T-helper 2 cell treated with Interferon-gamma antibody and Interleukin-4, amounts not matched to agents 5 μg/mL and 100 μg/mL, for 36 hours (primary cell): ENCODE measurements at regions not wholly inside any gene's neighbourhood (a gene's known extent, or its start where the extent isn't known, plus 50 kb on each side); places are given as distances from the start of the nearest gene placed in this dataset.

ENCODE experiments used
- DNase-seq: peaks from one replicate; pipeline ENCODE4 v3.0.0; 2021; ENCODE audit warnings: low spot score
- H3K27ac Mint-ChIP-seq: one replicate; pipeline ENCODE4 v1.8.0; 2021; ENCODE audit warnings: mild to moderate bottlenecking, mixed read lengths
- H3K27me3 Mint-ChIP-seq: one replicate; pipeline ENCODE4 v1.8.0; 2021; ENCODE audit warnings: low read depth, mixed read lengths
- H3K36me3 Mint-ChIP-seq: one replicate; pipeline ENCODE4 v1.8.0; 2021; ENCODE audit warnings: low read depth, mixed read lengths
- H3K4me1 Mint-ChIP-seq: one replicate; pipeline ENCODE4 v1.8.0; 2021; ENCODE audit warnings: low read depth, mixed read lengths
- H3K4me3 Mint-ChIP-seq: one replicate; pipeline ENCODE4 v1.8.0; 2022; ENCODE audit warnings: mild to moderate bottlenecking, moderate library complexity, mixed read lengths
- H3K9me3 Mint-ChIP-seq: one replicate; pipeline ENCODE4 v1.8.0; 2021; ENCODE audit warnings: mixed read lengths

- H3K9me3 Mint-ChIP-seq: no peaks in the 10 kb centered on the region
- no peaks in the 10 kb centered on the region for H3K36me3 Mint-ChIP-seq
- DNase-seq: no peak
- no peak overlapping the region for H3K27ac Mint-ChIP-seq
- no peaks in the 10 kb centered on the region for H3K4me1 Mint-ChIP-seq
- no peak overlapping the region for H3K4me3 Mint-ChIP-seq
- H3K27me3 Mint-ChIP-seq: no peaks in the 10 kb centered on the region
These were observed 1117.7 kb downstream of the BRD1 start for GRCh38 chr22:48709976-48710375.

GRCh38 chr22:48709453-48709852 is 1118.2 kb downstream of the BRD1 start:
- no peak for DNase-seq
- no peaks in the 10 kb centered on the region for H3K36me3 Mint-ChIP-seq
- H3K9me3 Mint-ChIP-seq: no peaks in the 10 kb centered on the region
- no peak overlapping the region for H3K27ac Mint-ChIP-seq
- no peak overlapping the region for H3K4me3 Mint-ChIP-seq
- H3K4me1 Mint-ChIP-seq: no peaks in the 10 kb centered on the region
- no peaks in the 10 kb centered on the region for H3K27me3 Mint-ChIP-seq

- Mint-ChIP-seq H3K27ac (no peak overlapping the region), H3K4me3 (no peak overlapping the region), H3K36me3 (no peaks in the 10 kb centered on the region), H3K9me3 (no peaks in the 10 kb centered on the region), H3K4me1 (no peaks in the 10 kb centered on the region), H3K27me3 (no peaks in the 10 kb centered on the region)
- DNase-seq: no peak
These were observed 1119.0 kb downstream of the BRD1 start for GRCh38 chr22:48708558-48709245.

GRCh38 chr22:48707763-48708557 is 1119.7 kb downstream of the BRD1 start:
- H3K4me3 Mint-ChIP-seq: no peak overlapping the region
- no peaks in the 10 kb centered on the region for H3K27me3 Mint-ChIP-seq
- H3K27ac Mint-ChIP-seq: no peak overlapping the region
- DNase-seq: no peak
- H3K9me3 Mint-ChIP-seq: no peaks in the 10 kb centered on the region
- no peaks in the 10 kb centered on the region for H3K36me3 Mint-ChIP-seq
- H3K4me1 Mint-ChIP-seq: no peaks in the 10 kb centered on the region

- H3K4me3 Mint-ChIP-seq: no peak overlapping the region
These were observed 1120.5 kb downstream of the BRD1 start for GRCh38 chr22:48706934-48707762.

GRCh38 chr22:48705917-48706605 is 1121.6 kb downstream of the BRD1 start:
- Mint-ChIP-seq H3K9me3 (no peaks in the 10 kb centered on the region), H3K27ac (no peak overlapping the region), H3K36me3 (no peaks in the 10 kb centered on the region), H3K4me3 (no peak overlapping the region), H3K4me1 (no peaks in the 10 kb centered on the region), H3K27me3 (no peaks in the 10 kb centered on the region)
- no peak for DNase-seq

More at GRCh38 chr22:48706934-48707762, 1120.5 kb downstream of the BRD1 start:
- no peaks in the 10 kb centered on the region for H3K4me1 Mint-ChIP-seq
- no peak overlapping the region for H3K27ac Mint-ChIP-seq
- H3K9me3 Mint-ChIP-seq: no peaks in the 10 kb centered on the region
- no peaks in the 10 kb centered on the region for H3K27me3 Mint-ChIP-seq
- H3K36me3 Mint-ChIP-seq: no peaks in the 10 kb centered on the region
- DNase-seq: no peak

GRCh38 chr22:48705159-48705916 is 1122.3 kb downstream of the BRD1 start:
- H3K4me1 Mint-ChIP-seq: no peaks in the 10 kb centered on the region
- H3K27me3 Mint-ChIP-seq: no peaks in the 10 kb centered on the region
- no peaks in the 10 kb centered on the region for H3K36me3 Mint-ChIP-seq
- H3K27ac Mint-ChIP-seq: no peak overlapping the region
- no peak overlapping the region for H3K4me3 Mint-ChIP-seq
- H3K9me3 Mint-ChIP-seq: no peaks in the 10 kb centered on the region
- DNase-seq: no peak

- H3K27ac Mint-ChIP-seq: no peak overlapping the region
- H3K4me1 Mint-ChIP-seq: no peaks in the 10 kb centered on the region
- H3K9me3 Mint-ChIP-seq: no peaks in the 10 kb centered on the region
- H3K36me3 Mint-ChIP-seq: no peaks in the 10 kb centered on the region
- no peak overlapping the region for H3K4me3 Mint-ChIP-seq
- no peaks in the 10 kb centered on the region for H3K27me3 Mint-ChIP-seq
- DNase-seq: no peak
These were observed 1123.3 kb downstream of the BRD1 start for GRCh38 chr22:48704335-48704734.

GRCh38 chr22:48703265-48703941 is 1124.3 kb downstream of the BRD1 start:
- H3K36me3 Mint-ChIP-seq: no peaks in the 10 kb centered on the region
- no peaks in the 10 kb centered on the region for H3K4me1 Mint-ChIP-seq
- no peaks in the 10 kb centered on the region for H3K9me3 Mint-ChIP-seq
- H3K27me3 Mint-ChIP-seq: no peaks in the 10 kb centered on the region
- no peak overlapping the region for H3K27ac Mint-ChIP-seq
- H3K4me3 Mint-ChIP-seq: no peak overlapping the region
- DNase-seq: no peak

- no peaks in the 10 kb centered on the region for H3K9me3 Mint-ChIP-seq
- H3K27me3 Mint-ChIP-seq: no peaks in the 10 kb centered on the region
- no peaks in the 10 kb centered on the region for H3K36me3 Mint-ChIP-seq
- no peaks in the 10 kb centered on the region for H3K4me1 Mint-ChIP-seq
- DNase-seq: no peak
- no peak overlapping the region for H3K4me3 Mint-ChIP-seq
- no peak overlapping the region for H3K27ac Mint-ChIP-seq
These were observed 1125.0 kb downstream of the BRD1 start for GRCh38 chr22:48702573-48703264.

GRCh38 chr22:48701296-48702030 is 1126.2 kb downstream of the BRD1 start:
- DNase-seq: no peak
- H3K27me3 Mint-ChIP-seq: no peaks in the 10 kb centered on the region
- H3K4me1 Mint-ChIP-seq: no peaks in the 10 kb centered on the region
- no peaks in the 10 kb centered on the region for H3K9me3 Mint-ChIP-seq
- H3K4me3 Mint-ChIP-seq: no peak overlapping the region
- no peaks in the 10 kb centered on the region for H3K36me3 Mint-ChIP-seq
- H3K27ac Mint-ChIP-seq: no peak overlapping the region
